HCT116 (cell line): ENCODE measurements at regions not wholly inside any gene's neighbourhood (a gene's known extent, or its start where the extent isn't known, plus 50 kb on each side); places are given as distances from the start of the nearest gene placed in this dataset.
A peak's percentile ranks its signal among the peaks of the same experiment; 100 is the strongest.
"Not testable (repeated sequence)": the region's sequence is repeated elsewhere in the genome, so short reads cannot be mapped to it uniquely, and the experiment has no call there.

ENCODE experiments used
- ATAC-seq: fragments of 200-7000 bp; cut with Tn5 transposase; 2 replicates; pipeline ENCODE4 v1.9.1; 2020; ENCODE audit warnings: mild to moderate bottlenecking, moderate library complexity
- BruUV-seq: library from RNA; stranded (reverse); fragments of 400-500 nt; replicated peaks from 2 replicates; lab custom pipeline; 2021; lab: Mats Ljungman, UMichigan
- CTCF ChIA-PET: fragments of 300-600 bp; sonication (Branson Sonifier 250); formaldehyde crosslinking; loops from one replicate; lab custom pipeline; 2021; ENCODE audit warnings: antibody characterized with exemption; lab: Charles Lee
- POLR2A ChIA-PET: fragments of 300-600, 350-600 bp; sonication (Branson Sonifier 250); formaldehyde crosslinking; loops from one replicate; lab custom pipeline; 2021; ENCODE audit warnings: antibody characterized with exemption; lab: Charles Lee
- RAD21 ChIA-PET, 2 experiments: fragments of 300-600 bp; sonication (Branson Sonifier 250); formaldehyde crosslinking; loops; one replicate each; lab custom pipeline; 2023; ENCODE audit warnings: low total read pairs in 2 of 2; ENCODE audit not compliant: uncharacterized antibody in 2 of 2, unreplicated experiment in 2 of 2, low non-redundant PET in 1 of 2; lab: Charles Lee
- DNase-seq: peaks from one replicate; pipeline ENCODE4 v3.0.0-alpha.2; 2010; ENCODE audit warnings: low read depth, low spot score
- H2AFZ ChIP-seq: fragments of 200-600 bp; shearing (Covaris generic), sonication (generic); 2 replicates; pipeline ENCODE4 v1.6.1; 2017; ENCODE audit warnings: low read depth, mixed run types, mixed read lengths, antibody characterized with exemption, low read length; ENCODE audit not compliant: poor library complexity, severe bottlenecking
- H3K27ac ChIP-seq: 2 replicates; pipeline ENCODE4 v1.5.1; 2012; ENCODE audit warnings: low read depth, low read length
- H3K27me3 ChIP-seq: fragments of 200-600 bp; sonication (generic); 2 replicates; pipeline ENCODE4 v1.6.1; 2016; ENCODE audit warnings: mixed run types, low read length, mixed read lengths; ENCODE audit not compliant: insufficient read depth
- H3K36me3 ChIP-seq, 2 experiments: fragments of 200-500 bp in 1 of 2; fragments of 200-600 bp in 1 of 2; sonication (Bioruptor generic) in 1 of 2; sonication (generic) in 1 of 2; 2 replicates each; pipeline versions ENCODE4 v1.5.1 to v1.6.1; 2014 to 2016; ENCODE audit warnings: low read length in 2 of 2, inconsistent platforms in 1 of 2, mixed read lengths in 1 of 2, mixed run types in 1 of 2; ENCODE audit not compliant: insufficient read depth in 2 of 2, control insufficient read depth in 1 of 2
- H3K4me1 ChIP-seq, 2 experiments: fragments of 200-600 bp in 1 of 2; sonication (generic) in 1 of 2; 2 replicates each; pipeline versions ENCODE4 v1.5.1 to v1.6.1; 2012 to 2017; ENCODE audit warnings: low read length in 2 of 2, inconsistent platforms in 1 of 2, mild to moderate bottlenecking in 1 of 2, mixed read lengths in 1 of 2, mixed run types in 1 of 2, moderate library complexity in 1 of 2; ENCODE audit not compliant: insufficient read depth in 2 of 2, control insufficient read depth in 1 of 2
- H3K4me2 ChIP-seq: fragments of 200-600 bp; sonication (generic); 2 replicates; pipeline ENCODE4 v1.6.1; 2017; ENCODE audit warnings: mixed run types, low read length, mixed read lengths
- H3K4me3 ChIP-seq, 2 experiments: fragments of 200-600 bp in 1 of 2; sonication (generic) in 1 of 2; replicated peaks in 1 of 2; 2 replicates each; pipeline ENCODE4 v1.5.1; 2011 to 2016; ENCODE audit warnings: low read length in 2 of 2, control low read depth in 1 of 2, low read depth in 1 of 2, mild to moderate bottlenecking in 1 of 2, mixed read lengths in 1 of 2, mixed run types in 1 of 2
- H3K79me2 ChIP-seq: fragments of 200-600 bp; sonication (generic); 2 replicates; pipeline ENCODE4 v1.6.1; 2017; ENCODE audit warnings: mild to moderate bottlenecking, mixed run types, low read length, moderate library complexity, mixed read lengths; ENCODE audit not compliant: insufficient read depth
- H3K9ac ChIP-seq: fragments of 200-600 bp; sonication (generic); 2 replicates; pipeline ENCODE4 v1.6.1; 2016; ENCODE audit warnings: low read length, mixed read lengths
- H3K9me2 ChIP-seq: fragments of 200-600 bp; sonication (generic), shearing (Covaris generic); 2 replicates; pipeline ENCODE4 v1.6.1; 2017; ENCODE audit warnings: mixed run types, mild to moderate bottlenecking, moderate library complexity; ENCODE audit not compliant: insufficient read depth
- H3K9me3 ChIP-seq, 2 experiments: fragments of 200-500 bp in 1 of 2; fragments of 200-600 bp in 1 of 2; sonication (Bioruptor generic) in 1 of 2; sonication (generic) in 1 of 2; 2 replicates each; pipeline ENCODE4 v1.6.1; 2014 to 2017; ENCODE audit warnings: low read length in 2 of 2, mixed read lengths in 2 of 2, inconsistent platforms in 1 of 2, low read depth in 1 of 2, mild to moderate bottlenecking in 1 of 2, mixed run types in 1 of 2, moderate library complexity in 1 of 2; ENCODE audit not compliant: control insufficient read depth in 1 of 2, insufficient read depth in 1 of 2
- H4K20me1 ChIP-seq: fragments of 200-600 bp; sonication (generic), shearing (Covaris generic); 2 replicates; pipeline ENCODE4 v1.6.1; 2017; ENCODE audit warnings: mixed run types, mild to moderate bottlenecking, moderate library complexity; ENCODE audit not compliant: insufficient read depth
- ATF3 ChIP-seq: IDR thresholded peaks from 2 replicates; pipeline ENCODE4 v1.6.1; 2012
- CTCF ChIP-seq, 3 experiments: fragments of 200-600 bp in 1 of 3; sonication (generic) in 1 of 3; IDR thresholded peaks in 2 of 3; conservative IDR thresholded peaks in 1 of 3; 2 replicates each; pipeline ENCODE4 v1.5.1; 2012 to 2017; ENCODE audit warnings: low read depth in 2 of 3, low read length in 2 of 3, antibody characterized with exemption in 1 of 3, borderline replicate concordance in 1 of 3, control low read depth in 1 of 3, mild to moderate bottlenecking in 1 of 3, mixed read lengths in 1 of 3, mixed run types in 1 of 3, moderate library complexity in 1 of 3; ENCODE audit not compliant: insufficient read depth in 1 of 3
- MAX ChIP-seq: IDR thresholded peaks from 2 replicates; pipeline ENCODE4 v1.6.1; 2012
- RAD21 ChIP-seq: IDR thresholded peaks from 2 replicates; pipeline ENCODE4 v1.6.1; 2012; ENCODE audit warnings: low read depth, mild to moderate bottlenecking
- ZBTB33 ChIP-seq: IDR thresholded peaks from 2 replicates; pipeline ENCODE4 v1.6.1; 2011; ENCODE audit warnings: mild to moderate bottlenecking, low read length, moderate library complexity; ENCODE audit not compliant: insufficient replicate concordance; ENCODE audit errors: extremely low read depth
- intact Hi-C: fragments of 100-400 bp; cut with micrococcal nuclease; formaldehyde crosslinking; loops from 2 replicates; pipeline ENCODE4 v1.10.0; 2022

- TF ChIP-seq ZBTB33 = peak; percentile 78
Measured at GRCh38 chr1:148362216-148362611, 120.9 kb downstream of the PPIAL4G start (continued).

- ATAC-seq, H3K9me2 ChIP-seq, H3K27me3 ChIP-seq, H3K79me2 ChIP-seq, H3K9me3 ChIP-seq, H2AFZ ChIP-seq, RAD21 ChIA-PET, H3K36me3 ChIP-seq, CTCF ChIA-PET, H4K20me1 ChIP-seq: not testable (repeated sequence)
- TF ChIP-seq CTCF (IDR thresholded peaks at IDR 0.05 in 2 of 3, conservative IDR thresholded peaks at IDR 0.05 in 1 of 3; ENCODE audit: borderline replicate concordance in 1 of 3, insufficient read depth in 1 of 3, low read depth in 2 of 3, low read length in 2 of 3) = peak in 2 of 3 experiments; percentile 59; a peak in 4 of 6 replicates
- TF ChIP-seq MAX = peak; percentile 55
- peak; percentile 53 for TF ChIP-seq RAD21
- TF ChIP-seq ATF3 = peak; percentile 3; the same call in 1 of the 2 replicates
- intact Hi-C loops = loop anchor here (2.0 kb wide), 1 partner anchor 27 kb away; no protein-coding TSS in a partner anchor
- DNase-seq = peak; percentile 69
- H3K9ac ChIP-seq = peak overlapping the region; percentile 62
- POLR2A ChIA-PET = interaction anchor here (1.0 to 1.4 kb wide), 5 partner anchors 12 to 161 kb away, joined by 3 to 17 read pairs (median 7); no protein-coding TSS in a partner anchor
- H3K27ac ChIP-seq = peak overlapping the region; percentile 59
- peak overlapping the region; percentile 84 for H3K4me2 ChIP-seq
- H3K4me1 ChIP-seq = peaks cover 9 to 50% of the 10 kb centered on the region in 2 experiments
- TSS peak; percentile 52 for BruUV-seq
- peak overlapping the region; percentile 40 to 54 for H3K4me3 ChIP-seq
Measured at GRCh38 chr1:148361427-148362215, 121.5 kb downstream of the PPIAL4G start.
